Hematopoietic multipotent progenitor cell (in vitro differentiated cells): ENCODE measurements at regions not wholly inside any gene's neighbourhood (a gene's known extent, or its start where the extent isn't known, plus 50 kb on each side); places are given as distances from the start of the nearest gene placed in this dataset.

ENCODE experiments used
- DNase-seq, 3 donors: peaks; one replicate each; pipeline ENCODE4 v3.0.0-alpha.2; 2011 to 2015; ENCODE audit warnings: low read depth in 2 of 3, low spot score in 2 of 3

DNA sequence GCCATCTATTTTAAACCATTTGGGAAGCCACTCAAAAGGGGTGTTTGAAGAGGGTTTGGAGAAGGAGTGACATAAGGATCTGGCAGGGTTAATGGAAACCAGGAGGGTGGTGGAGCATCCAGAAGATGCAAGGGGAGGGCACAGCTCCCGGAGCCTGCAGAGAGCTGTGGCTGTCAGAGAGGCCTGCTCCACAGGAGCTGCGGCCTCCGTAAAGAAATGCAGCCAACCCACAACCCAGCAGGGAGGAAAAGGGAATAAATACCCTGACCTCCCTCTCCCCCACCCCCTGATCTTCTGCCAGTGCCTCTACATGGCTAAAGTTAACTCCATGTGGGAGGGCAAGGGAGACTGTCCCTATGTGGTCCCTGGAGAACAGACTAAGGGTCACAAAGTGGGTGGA, 567.1 kb upstream of the POU3F3 start:
- DNase-seq = no peak

- DNase-seq = no peak
Measured at GRCh38 chr2:104289651-104290565, 564.0 kb upstream of the POU3F3 start.

DNA sequence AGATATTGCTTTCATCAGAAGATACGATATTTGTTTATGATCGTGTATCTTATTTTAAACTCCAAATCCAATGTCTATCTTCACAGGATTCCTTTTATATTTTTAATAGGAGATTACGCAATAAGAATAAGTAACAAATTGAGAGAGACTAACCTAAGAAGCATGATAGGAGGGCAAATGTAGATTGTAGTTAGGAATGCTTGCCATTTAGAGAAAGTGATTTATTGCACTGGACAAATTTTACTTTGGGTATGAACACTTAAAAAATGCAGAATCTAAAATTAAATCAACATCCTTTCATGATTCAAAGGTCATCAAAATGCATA, 563.4 kb upstream of the POU3F3 start:
- DNase-seq = no peak

- no peak for DNase-seq
Measured at GRCh38 chr2:104312684-104313083, 541.2 kb upstream of the POU3F3 start.

- DNase-seq = no peak
Measured at GRCh38 chr2:104318001-104318665, 535.8 kb upstream of the POU3F3 start.

GRCh38 chr2:104321116-104321795, 532.7 kb upstream of the POU3F3 start:
- DNase-seq = no peak

GRCh38 chr2:104321796-104322349, 532.0 kb upstream of the POU3F3 start:
- peak in 1 of 3 donors; percentile 0 for DNase-seq

DNA sequence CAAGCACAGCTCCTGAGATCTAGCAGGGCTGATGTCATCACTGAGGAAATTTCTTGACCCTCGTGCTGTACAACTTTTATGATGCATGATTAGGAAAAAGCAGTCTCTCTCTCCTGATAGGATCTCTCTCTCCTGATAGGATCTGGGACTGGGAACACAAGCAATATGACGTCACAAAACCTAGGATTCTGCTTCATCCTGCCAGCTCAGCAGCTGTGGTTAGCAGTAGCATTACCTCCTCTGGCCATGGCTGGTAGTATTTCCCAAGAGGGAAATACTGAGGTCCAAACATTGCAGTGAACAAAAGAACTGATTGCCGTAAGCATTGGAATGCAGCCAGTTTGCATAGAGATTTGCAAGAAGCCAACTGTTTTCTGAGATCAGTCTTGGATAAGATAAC, 521.2 kb upstream of the POU3F3 start:
- DNase-seq = no peak

DNA sequence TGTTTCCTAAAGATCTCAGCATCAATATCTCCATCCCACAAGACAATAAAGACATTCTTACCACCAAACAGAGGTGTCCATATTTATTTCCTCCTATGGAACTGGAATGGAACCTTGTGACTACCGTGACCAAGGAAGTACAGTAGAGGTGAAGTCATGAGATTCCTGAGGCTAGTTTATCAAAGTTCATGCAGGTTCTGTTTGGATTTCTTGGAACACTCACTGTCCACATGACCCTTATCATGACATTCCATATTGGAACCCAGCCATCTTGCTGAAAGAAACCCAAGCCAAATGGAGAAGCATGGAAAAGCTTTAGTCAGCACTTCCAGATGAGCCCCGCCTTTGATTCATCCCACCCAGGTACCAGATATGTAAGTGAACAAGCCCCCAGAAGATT, 516.0 kb upstream of the POU3F3 start:
- DNase-seq = no peak

DNA sequence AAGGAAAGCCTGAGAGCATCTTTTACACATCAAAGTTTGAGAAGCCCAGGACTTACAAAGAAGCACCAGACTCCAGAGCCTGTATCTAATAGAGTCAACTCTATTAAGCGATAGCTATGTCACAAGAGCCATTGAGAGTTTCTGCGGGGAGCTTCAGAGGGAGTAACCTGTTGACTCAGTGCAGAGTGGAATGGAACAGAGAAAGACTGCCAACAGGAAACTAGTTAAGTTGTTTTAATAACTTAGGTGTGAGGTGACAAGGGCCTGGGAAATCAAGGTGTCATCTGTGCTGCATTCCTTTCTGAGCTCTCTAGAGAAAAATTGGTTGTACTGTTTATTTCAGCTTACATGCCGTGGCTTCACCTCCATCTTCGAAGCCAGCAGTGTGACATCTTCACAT, 513.8 kb upstream of the POU3F3 start:
- no peak for DNase-seq

DNA sequence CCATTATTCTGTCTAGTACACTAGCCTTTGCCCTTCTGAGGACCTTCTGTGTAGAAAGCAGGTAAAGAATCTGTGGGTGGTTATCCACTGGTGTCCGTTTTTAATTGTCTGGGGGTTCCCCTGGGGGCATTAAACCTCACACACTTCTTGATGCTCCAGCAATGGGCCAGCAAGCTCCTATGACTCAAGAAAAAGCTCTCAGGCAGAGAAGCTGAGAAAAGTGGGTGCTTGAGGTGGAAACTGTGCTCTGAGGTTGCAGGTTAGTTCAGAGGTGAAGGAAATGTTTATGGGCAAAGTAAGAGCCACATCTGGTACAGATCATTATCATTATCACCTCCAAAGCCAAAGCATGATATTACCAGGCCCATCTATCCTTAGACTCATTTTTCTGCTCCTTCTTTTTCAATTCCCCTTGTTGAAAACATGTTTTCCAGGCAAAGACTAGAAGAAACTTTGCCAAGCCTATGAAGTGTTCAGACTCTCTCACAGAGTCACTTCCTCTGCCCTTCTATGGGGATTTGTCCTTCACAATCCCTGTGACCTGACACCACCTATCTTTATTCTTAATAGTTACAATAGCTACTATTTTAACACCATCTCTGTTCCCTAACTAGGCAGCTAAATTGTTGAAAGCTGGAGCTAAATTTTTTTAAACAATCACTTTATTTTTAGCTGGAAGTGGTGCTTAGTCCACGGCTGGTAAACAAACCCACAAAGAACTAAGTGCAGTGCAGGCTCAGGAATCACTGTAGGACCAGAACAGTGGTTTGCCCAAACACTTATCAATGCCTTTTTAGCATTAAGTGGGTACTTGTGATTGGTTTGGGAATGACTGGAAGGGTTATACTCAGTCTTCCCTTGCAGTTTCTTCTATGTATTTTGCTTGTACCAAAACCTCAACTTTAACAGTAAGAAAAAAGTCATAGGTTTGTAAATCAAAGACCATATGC, 512.8 kb upstream of the POU3F3 start:
- DNase-seq = no peak

DNA sequence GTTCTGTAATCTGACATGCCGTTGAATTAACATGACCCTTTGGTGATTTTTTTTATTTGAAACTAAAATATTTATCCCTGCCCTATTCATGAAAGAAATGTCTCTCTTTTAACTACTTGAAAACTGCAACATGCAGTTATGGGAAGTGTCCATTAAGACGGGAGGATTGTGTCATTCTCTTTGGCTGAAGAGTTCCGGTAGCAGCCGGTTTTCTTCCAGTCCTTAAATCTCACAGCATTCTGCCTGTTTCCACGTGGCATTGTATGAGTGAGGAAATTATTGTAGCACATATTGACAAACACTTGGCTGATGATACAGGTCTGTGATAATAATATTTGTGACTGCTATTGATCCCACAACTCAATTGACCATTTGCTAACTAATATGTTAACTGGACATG, 509.6 kb upstream of the POU3F3 start:
- DNase-seq = no peak

DNA sequence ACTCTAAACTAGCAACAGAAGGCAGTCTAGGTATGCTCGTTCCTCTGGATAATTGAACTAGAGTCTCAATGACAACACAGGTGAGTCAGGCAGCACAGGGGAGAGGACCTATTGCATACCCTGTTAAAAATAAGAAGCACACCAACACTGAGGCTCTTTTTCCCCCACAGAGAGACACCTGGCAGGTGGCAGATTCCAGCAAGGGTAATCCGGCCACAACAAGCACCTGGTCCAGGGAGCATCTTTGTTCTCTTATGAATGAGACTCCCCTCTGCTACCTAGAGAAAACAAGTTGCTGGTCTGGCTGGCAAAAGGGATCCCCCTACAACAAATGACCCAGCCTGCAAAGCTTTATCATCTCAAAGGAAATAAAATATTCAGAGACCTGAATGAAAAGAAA, 508.9 kb upstream of the POU3F3 start:
- no peak for DNase-seq

- DNase-seq = no peak
Measured at GRCh38 chr2:104358122-104358521, 495.8 kb upstream of the POU3F3 start.

DNA sequence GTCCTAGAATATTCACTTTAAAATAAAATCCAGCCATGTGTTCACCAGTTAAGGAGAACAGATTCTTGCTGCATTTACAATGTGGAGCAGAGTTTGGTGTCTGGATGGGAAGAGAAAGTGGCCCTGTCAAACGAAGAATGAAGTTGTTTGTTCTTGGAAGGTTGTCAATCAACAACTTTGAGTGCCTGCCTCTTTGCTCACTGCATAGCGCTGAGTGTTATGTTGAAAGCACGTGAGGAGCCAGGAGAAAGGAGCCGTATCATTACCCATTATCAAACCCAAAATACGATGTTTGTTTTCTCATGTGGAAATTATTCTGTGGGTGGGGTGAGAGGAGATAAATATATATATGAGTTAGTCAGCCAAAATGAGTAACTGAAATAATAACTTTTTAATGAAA, 492.5 kb upstream of the POU3F3 start:
- DNase-seq = no peak

GRCh38 chr2:104368089-104368488, 485.8 kb upstream of the POU3F3 start:
- DNase-seq = no peak

- no peak for DNase-seq
Measured at GRCh38 chr2:104371087-104371781, 482.7 kb upstream of the POU3F3 start.

DNA sequence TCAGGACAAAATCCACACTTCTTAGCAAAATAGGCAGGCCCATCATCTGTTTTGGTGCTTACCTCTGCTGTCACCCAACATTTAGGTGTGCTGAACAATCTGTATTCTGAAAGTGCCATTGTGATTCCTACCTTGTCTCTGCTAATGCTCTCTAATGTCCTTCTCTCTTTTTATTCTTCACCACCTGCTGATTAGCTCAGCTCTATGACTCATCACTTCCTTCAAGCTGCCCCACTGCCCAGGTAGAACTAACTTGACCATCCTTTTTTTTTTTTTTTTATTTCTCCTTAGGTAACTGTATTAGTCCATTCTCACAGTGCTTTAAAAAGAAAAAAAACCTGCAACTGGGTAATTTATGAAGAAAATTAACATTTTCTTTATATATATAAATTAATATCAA, 478.7 kb upstream of the POU3F3 start:
- no peak for DNase-seq

DNA sequence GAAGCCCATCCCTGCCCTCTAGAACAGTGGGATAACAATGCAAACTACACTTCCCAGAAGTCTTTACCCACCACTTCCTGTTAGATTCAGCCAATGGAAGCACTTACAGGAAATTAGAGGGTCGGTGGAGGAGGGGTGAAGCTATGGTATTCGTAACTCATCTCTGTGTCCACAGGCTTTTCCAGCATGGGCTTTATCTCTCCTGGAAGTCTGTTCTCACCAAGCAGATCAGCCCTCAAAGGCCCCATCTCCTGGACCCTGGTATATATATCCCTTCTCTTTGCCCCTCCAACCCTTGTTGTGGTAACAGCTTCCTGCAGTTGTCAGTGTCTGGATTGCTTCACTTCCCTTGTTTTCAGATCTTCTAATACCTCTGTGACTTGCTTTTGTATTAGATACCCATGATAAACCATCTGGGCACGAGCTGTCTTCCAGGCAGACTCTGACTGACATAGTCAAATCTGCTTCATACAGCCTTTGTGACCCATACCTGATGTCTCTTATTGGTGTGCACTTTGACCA, 475.0 kb upstream of the POU3F3 start:
- peak; percentile 4 to 76 (median 47) for DNase-seq
